Vagina (tissue), 2 donors: ENCODE measurements at regions not wholly inside any gene's neighbourhood (a gene's known extent, or its start where the extent isn't known, plus 50 kb on each side); places are given as distances from the start of the nearest gene placed in this dataset.

Experiments used
- DNase-seq, 2 donors: peaks; one replicate each; pipeline ENCODE4 v3.0.0-alpha.2; 2017; ENCODE audit errors: extremely low spot score in 2 of 2
- H3K27ac ChIP-seq: fragments of 200-600 bp; sonication (generic); one replicate; pipeline ENCODE4 v1.5.1; 2019
- H3K27me3 ChIP-seq: fragments of 200-600 bp; sonication (generic); one replicate; pipeline ENCODE4 v1.5.1; 2019
- H3K36me3 ChIP-seq, 2 donors: fragments of 200-600 bp; sonication (generic); one replicate each; pipeline ENCODE4 v1.5.1; 2017 to 2019
- H3K4me1 ChIP-seq: fragments of 200-600 bp; sonication (generic); one replicate; pipeline ENCODE4 v1.5.1; 2019
- H3K4me3 ChIP-seq, 2 donors: fragments of 200-600 bp; sonication (generic); 1 replicate in 1 of 2; 2 replicates in 1 of 2; pipeline ENCODE4 v1.5.1; 2016 to 2019
- H3K9me3 ChIP-seq: fragments of 200-600 bp; sonication (generic); one replicate; pipeline ENCODE4 v1.5.1; 2019
- CTCF ChIP-seq, 3 experiments: fragments of 450-650 bp in 2 of 3; fragments of 200-600 bp in 1 of 3; sonication (generic) in 1 of 3; IDR thresholded peaks; one replicate each; pipeline ENCODE4 v1.5.1; 2017 to 2019; ENCODE audit warnings: antibody characterized with exemption in 3 of 3, mild to moderate bottlenecking in 2 of 3, moderate library complexity in 2 of 3
- POLR2A ChIP-seq, 2 donors: fragments of 450-650 bp; IDR thresholded peaks; one replicate each; pipeline ENCODE4 v1.6.1; 2017; ENCODE audit warnings: antibody characterized with exemption in 2 of 2, mild to moderate bottlenecking in 2 of 2, moderate library complexity in 2 of 2
- POLR2AphosphoS5 ChIP-seq, 2 donors: sonication (generic); formaldehyde crosslinking; IDR thresholded peaks; one replicate each; pipeline ENCODE4 v1.9.0; 2017; ENCODE audit warnings: antibody characterized with exemption in 2 of 2, mild to moderate bottlenecking in 2 of 2, low read depth in 1 of 2; ENCODE audit not compliant: insufficient read depth in 1 of 2
- intact Hi-C: fragments of 100-400 bp; cut with DNase I; formaldehyde crosslinking; loops from one replicate; pipeline ENCODE4 v1.15.1; 2023

GRCh38 chr5:105462377-105462776, 1899.8 kb upstream of the NUDT12 start:
- H3K36me3 ChIP-seq = no peaks in the 10 kb centered on the region
- H3K4me1 ChIP-seq = no peaks in the 10 kb centered on the region
- intact Hi-C loops = no loop called here
- TF ChIP-seq POLR2A (IDR thresholded peaks at IDR 0.05) = no peak
- no peak for TF ChIP-seq CTCF (IDR thresholded peaks at IDR 0.05)
- no peak for TF ChIP-seq POLR2AphosphoS5 (IDR thresholded peaks at IDR 0.05; ENCODE audit: insufficient read depth in 1 of 2, low read depth in 1 of 2)
- no peak overlapping the region for H3K27ac ChIP-seq
- H3K9me3 ChIP-seq = no peaks in the 10 kb centered on the region
- no peak for DNase-seq
- H3K27me3 ChIP-seq = no peaks in the 10 kb centered on the region
- no peak overlapping the region for H3K4me3 ChIP-seq

- intact Hi-C loops = no loop called here
- H3K4me3 ChIP-seq = no peak overlapping the region
These were observed 1898.1 kb upstream of the NUDT12 start for GRCh38 chr5:105460721-105461120.

GRCh38 chr5:105453216-105453807, 1890.7 kb upstream of the NUDT12 start:
- no peak overlapping the region for H3K27ac ChIP-seq
- H3K27me3 ChIP-seq = no peaks in the 10 kb centered on the region
- no peaks in the 10 kb centered on the region for H3K9me3 ChIP-seq
- DNase-seq = no peak
- no peaks in the 10 kb centered on the region for H3K36me3 ChIP-seq
- H3K4me1 ChIP-seq = no peaks in the 10 kb centered on the region
- TF ChIP-seq POLR2AphosphoS5 (IDR thresholded peaks at IDR 0.05; ENCODE audit: insufficient read depth in 1 of 2, low read depth in 1 of 2) (no peak), CTCF (IDR thresholded peaks at IDR 0.05) (no peak), POLR2A (IDR thresholded peaks at IDR 0.05) (no peak)
- no peak overlapping the region for H3K4me3 ChIP-seq
- intact Hi-C loops = no loop called here

More at GRCh38 chr5:105460721-105461120, 1898.1 kb upstream of the NUDT12 start:
- H3K36me3 ChIP-seq = no peaks in the 10 kb centered on the region
- H3K27me3 ChIP-seq = no peaks in the 10 kb centered on the region
- no peak for DNase-seq
- H3K27ac ChIP-seq = no peak overlapping the region
- no peaks in the 10 kb centered on the region for H3K9me3 ChIP-seq
- no peaks in the 10 kb centered on the region for H3K4me1 ChIP-seq
- TF ChIP-seq POLR2AphosphoS5 (IDR thresholded peaks at IDR 0.05; ENCODE audit: insufficient read depth in 1 of 2, low read depth in 1 of 2) (no peak), CTCF (IDR thresholded peaks at IDR 0.05) (no peak), POLR2A (IDR thresholded peaks at IDR 0.05) (no peak)

GRCh38 chr5:105448271-105448670, 1885.7 kb upstream of the NUDT12 start:
- intact Hi-C loops = no loop called here
- Histone ChIP-seq H3K27ac (no peak overlapping the region), H3K36me3 (no peaks in the 10 kb centered on the region), H3K4me1 (no peaks in the 10 kb centered on the region), H3K4me3 (no peak overlapping the region), H3K9me3 (no peaks in the 10 kb centered on the region), H3K27me3 (no peaks in the 10 kb centered on the region)
- no peak for TF ChIP-seq POLR2AphosphoS5 (IDR thresholded peaks at IDR 0.05; ENCODE audit: insufficient read depth in 1 of 2, low read depth in 1 of 2)
- no peak for DNase-seq

- Histone ChIP-seq H3K4me1 (no peaks in the 10 kb centered on the region), H3K27me3 (no peaks in the 10 kb centered on the region), H3K36me3 (no peaks in the 10 kb centered on the region), H3K27ac (no peak overlapping the region), H3K4me3 (no peak overlapping the region), H3K9me3 (no peaks in the 10 kb centered on the region)
- TF ChIP-seq POLR2AphosphoS5 (IDR thresholded peaks at IDR 0.05; ENCODE audit: insufficient read depth in 1 of 2, low read depth in 1 of 2) (no peak), POLR2A (IDR thresholded peaks at IDR 0.05) (no peak), CTCF (IDR thresholded peaks at IDR 0.05) (no peak)
- intact Hi-C loops = no loop called here
- no peak for DNase-seq
These were observed 1867.9 kb upstream of the NUDT12 start for GRCh38 chr5:105430516-105430915.
